H9 (cell line): ENCODE measurements at regions not wholly inside any gene's neighbourhood (a gene's known extent, or its start where the extent isn't known, plus 50 kb on each side); places are given as distances from the start of the nearest gene placed in this dataset.

Experiments used
- DNase-seq: peaks from one replicate; pipeline ENCODE4 v3.0.0-alpha.2; 2017
- H2AFZ ChIP-seq: one replicate; pipeline ENCODE4 v1.6.1; 2013; ENCODE audit warnings: mild to moderate bottlenecking, low read length, control low read depth, moderate library complexity
- H2AK5ac ChIP-seq: 2 replicates; pipeline ENCODE4 v1.6.1; 2013; ENCODE audit warnings: low read length, control low read depth, mixed read lengths; ENCODE audit not compliant: insufficient read length
- H2BK120ac ChIP-seq: one replicate; pipeline ENCODE4 v1.6.1; 2013; ENCODE audit warnings: low read depth, mild to moderate bottlenecking, low read length, control low read depth, inconsistent platforms; ENCODE audit not compliant: poor library complexity, severe bottlenecking
- H2BK12ac ChIP-seq: 2 replicates; pipeline ENCODE4 v1.6.1; 2013; ENCODE audit warnings: low read length, control low read depth, mixed read lengths, low read depth; ENCODE audit not compliant: insufficient read length
- H2BK15ac ChIP-seq: 2 replicates; pipeline ENCODE4 v1.6.1; 2013; ENCODE audit warnings: low read depth, low read length, control low read depth
- H2BK20ac ChIP-seq: one replicate; pipeline ENCODE4 v1.6.1; 2013; ENCODE audit warnings: low read depth, mild to moderate bottlenecking, low read length, control low read depth, inconsistent platforms; ENCODE audit not compliant: poor library complexity, severe bottlenecking
- H2BK5ac ChIP-seq: 2 replicates; pipeline ENCODE4 v1.6.1; 2013; ENCODE audit warnings: low read length, control low read depth, mixed read lengths; ENCODE audit not compliant: insufficient read length
- H3K14ac ChIP-seq: 2 replicates; pipeline ENCODE4 v1.6.1; 2013; ENCODE audit warnings: low read length, control low read depth; ENCODE audit not compliant: insufficient read depth
- H3K18ac ChIP-seq: 2 replicates; pipeline ENCODE4 v1.6.1; 2013; ENCODE audit warnings: low read depth, mild to moderate bottlenecking, mixed read lengths, low read length, control low read depth; ENCODE audit not compliant: insufficient read length
- H3K23ac ChIP-seq: 2 replicates; pipeline ENCODE4 v1.6.1; 2013; ENCODE audit warnings: low read length, control low read depth, mixed read lengths, low read depth; ENCODE audit not compliant: insufficient read length
- H3K23me2 ChIP-seq: 2 replicates; pipeline ENCODE4 v1.6.1; 2013; ENCODE audit warnings: low read depth, mild to moderate bottlenecking, mixed read lengths, low read length, control low read depth; ENCODE audit not compliant: insufficient read length, poor library complexity, severe bottlenecking
- H3K27ac ChIP-seq: 2 replicates; pipeline ENCODE4 v1.5.1; 2013; ENCODE audit warnings: low read length, control low read depth, mixed read lengths, low read depth; ENCODE audit not compliant: insufficient read length
- H3K27me3 ChIP-seq: 2 replicates; pipeline ENCODE4 v1.6.1; 2013; ENCODE audit warnings: low read length, control low read depth, inconsistent platforms; ENCODE audit not compliant: insufficient read depth
- H3K4ac ChIP-seq: 2 replicates; pipeline ENCODE4 v1.6.1; 2013; ENCODE audit warnings: low read depth, mild to moderate bottlenecking, control low read depth, inconsistent platforms, low read length, moderate library complexity
- H3K4me1 ChIP-seq: 2 replicates; pipeline ENCODE4 v1.6.1; 2013; ENCODE audit warnings: low read length, control low read depth, inconsistent platforms; ENCODE audit not compliant: insufficient read depth
- H3K4me2 ChIP-seq: 2 replicates; pipeline ENCODE4 v1.6.1; 2013; ENCODE audit warnings: low read length, control low read depth, mixed read lengths; ENCODE audit not compliant: insufficient read length, insufficient read depth
- H3K56ac ChIP-seq: 2 replicates; pipeline ENCODE4 v1.6.1; 2013; ENCODE audit warnings: low read depth, mild to moderate bottlenecking, mixed read lengths, low read length, control low read depth; ENCODE audit not compliant: insufficient read length
- H3K79me1 ChIP-seq: 2 replicates; pipeline ENCODE4 v1.6.1; 2013; ENCODE audit warnings: low read depth, mild to moderate bottlenecking, moderate library complexity, low read length, control low read depth, inconsistent platforms; ENCODE audit not compliant: insufficient read depth, poor library complexity, severe bottlenecking
- H3K79me2 ChIP-seq: 2 replicates; pipeline ENCODE4 v1.6.1; 2013; ENCODE audit warnings: low read length, control low read depth, inconsistent platforms; ENCODE audit not compliant: insufficient read depth
- H3K9ac ChIP-seq: 2 replicates; pipeline ENCODE4 v1.6.1; 2013; ENCODE audit warnings: low read length, control low read depth, mixed read lengths; ENCODE audit not compliant: insufficient read length; ENCODE audit errors: extremely low read depth
- H3K9me3 ChIP-seq: one replicate; pipeline ENCODE4 v1.6.1; 2013; ENCODE audit warnings: low read depth, low read length, inconsistent platforms; ENCODE audit not compliant: control insufficient read depth
- H3T11ph ChIP-seq: one replicate; pipeline ENCODE4 v1.6.1; 2013; ENCODE audit warnings: mild to moderate bottlenecking, low read length, control low read depth, inconsistent platforms
- H4K20me1 ChIP-seq: one replicate; pipeline ENCODE4 v1.6.1; 2013; ENCODE audit not compliant: control insufficient read depth, insufficient read length, insufficient read depth
- H4K5ac ChIP-seq: 2 replicates; pipeline ENCODE4 v1.6.1; 2013; ENCODE audit warnings: low read depth, mild to moderate bottlenecking, mixed read lengths, low read length, control low read depth; ENCODE audit not compliant: insufficient read length
- H4K8ac ChIP-seq: replicated peaks from 2 replicates; pipeline ENCODE4 v1.6.1; 2013; ENCODE audit warnings: low read length, control low read depth, mixed read lengths, low read depth; ENCODE audit not compliant: insufficient read length
- H4K91ac ChIP-seq: 2 replicates; pipeline ENCODE4 v1.6.1; 2013; ENCODE audit warnings: low read depth, mild to moderate bottlenecking, moderate library complexity, mixed read lengths, low read length, control low read depth; ENCODE audit not compliant: insufficient read length
- H3K27ac Mint-ChIP-seq, 3 experiments: 2 replicates in 2 of 3; 3 replicates in 1 of 3; pipeline ENCODE4 v1.8.0; 2020 to 2021; ENCODE audit warnings: mixed read lengths in 3 of 3, mild to moderate bottlenecking in 1 of 3, moderate library complexity in 1 of 3
- H3K27me3 Mint-ChIP-seq: 2 replicates; pipeline ENCODE4 v1.8.0; 2021; ENCODE audit warnings: low read depth, mild to moderate bottlenecking, moderate library complexity, mixed read lengths
- H3K36me3 Mint-ChIP-seq, 3 experiments: 2 replicates in 2 of 3; 3 replicates in 1 of 3; pipeline ENCODE4 v1.8.0; 2020 to 2021; ENCODE audit warnings: low read depth in 3 of 3, mixed read lengths in 3 of 3; ENCODE audit not compliant: insufficient read depth in 1 of 3
- H3K4me1 Mint-ChIP-seq, 2 experiments: 2 replicates each; pipeline ENCODE4 v1.8.0; 2020; ENCODE audit warnings: mixed read lengths in 2 of 2
- H3K4me3 Mint-ChIP-seq, 2 experiments: 2 replicates in 1 of 2; 3 replicates in 1 of 2; pipeline ENCODE4 v1.8.0; 2020 to 2021; ENCODE audit warnings: mild to moderate bottlenecking in 2 of 2, mixed read lengths in 2 of 2, moderate library complexity in 1 of 2
- H3K9me3 Mint-ChIP-seq, 2 experiments: 2 replicates in 1 of 2; 3 replicates in 1 of 2; pipeline ENCODE4 v1.8.0; 2020; ENCODE audit warnings: mild to moderate bottlenecking in 2 of 2, mixed read lengths in 2 of 2, moderate library complexity in 1 of 2
- CTCF ChIP-seq: fragments of 200-600 bp; sonication (generic); conservative IDR thresholded peaks from 3 replicates; pipeline ENCODE4 v1.8.0; 2021; ENCODE audit warnings: antibody characterized with exemption, mild to moderate bottlenecking
- WGBS: extraction: QIAGEN DNeasy Blood & Tissue Kit; methylation state at CpG from one replicate; pipeline ENCODE4 v1.1.7; 2013; ENCODE audit warnings: missing lambda C conversion rate, low lambda C conversion rate, mixed read lengths; ENCODE audit not compliant: insufficient read length; ENCODE audit errors: extremely low coverage; 5-methylcytosine and 5-hydroxymethylcytosine counted together

- Histone ChIP-seq H4K91ac (no peak overlapping the region), H2BK15ac (no peak overlapping the region), H3K9ac (no peak overlapping the region), H3K18ac (no peak overlapping the region), H2BK20ac (no peak overlapping the region), H3K27ac (no peak overlapping the region), H2BK12ac (no peak overlapping the region), H4K5ac (no peak overlapping the region), H2BK120ac (no peak overlapping the region), H3K14ac (no peak overlapping the region), H2AK5ac (no peak overlapping the region), H2BK5ac (no peak overlapping the region), H4K20me1 (no peaks in the 10 kb centered on the region), H3K23ac (no peak overlapping the region), H3K27me3 (no peaks in the 10 kb centered on the region), H3K9me3 (no peaks in the 10 kb centered on the region), H3K23me2 (no peaks in the 10 kb centered on the region), H2AFZ (no peak overlapping the region), H3T11ph (no peak overlapping the region), H3K79me1 (no peaks in the 10 kb centered on the region), H3K4me1 (no peaks in the 10 kb centered on the region), H3K56ac (no peak overlapping the region), H3K4ac (no peak overlapping the region), H4K8ac (no peak overlapping the region), H3K79me2 (no peaks in the 10 kb centered on the region), H3K4me2 (no peak overlapping the region)
- DNase-seq = no peak
- TF ChIP-seq CTCF = no peak
- Mint-ChIP-seq H3K36me3 (no peaks in the 10 kb centered on the region), H3K27ac (no peak overlapping the region), H3K4me3 (no peak overlapping the region), H3K9me3 (peaks cover 0 to 3% of the 10 kb centered on the region in 2 experiments; a peak in 2 of 5 replicates), H3K4me1 (no peaks in the 10 kb centered on the region; a peak in 1 of 4 replicates), H3K27me3 (peaks cover 3% of the 10 kb centered on the region)
- no CpG with 5 or more reads among the region's 2 CpGs for WGBS
Measured at GRCh38 chr11:19651028-19651427, 61.6 kb upstream of the NAV2 start.
